DMS114 treated with DMSO at 0.1 percent for 48 hours (cell line): ENCODE measurements at regions not wholly inside any gene's neighbourhood (a gene's known extent, or its start where the extent isn't known, plus 50 kb on each side); places are given as distances from the start of the nearest gene placed in this dataset.

Experiments used
- DNase-seq: peaks from one replicate; lab custom pipeline; 2025; ENCODE audit not compliant: unreplicated experiment; lab: John Stamatoyannopoulos, UW

- DNase-seq: no peak
These were observed 101.8 kb downstream of the CAND1 start for GRCh38 chr12:67370979-67371378.

GRCh38 chr12:67377021-67377420, 107.9 kb downstream of the CAND1 start:
- DNase-seq: no peak

GRCh38 chr12:67377541-67377940, 108.4 kb downstream of the CAND1 start:
- DNase-seq: no peak

GRCh38 chr12:67382241-67382871, 113.2 kb downstream of the CAND1 start:
- no peak for DNase-seq

GRCh38 chr12:67386869-67387565, 117.9 kb downstream of the CAND1 start:
- DNase-seq: no peak

- DNase-seq: no peak
These were observed 119.4 kb downstream of the CAND1 start for GRCh38 chr12:67388331-67389138.

- DNase-seq: no peak
These were observed 121.1 kb downstream of the CAND1 start for GRCh38 chr12:67390273-67390672.

GRCh38 chr12:67391034-67391433, 121.9 kb downstream of the CAND1 start:
- no peak for DNase-seq

GRCh38 chr12:67391656-67392055, 122.5 kb downstream of the CAND1 start:
- DNase-seq: no peak

GRCh38 chr12:67394550-67394949, 125.4 kb downstream of the CAND1 start:
- DNase-seq: no peak

- DNase-seq: no peak
These were observed 131.6 kb downstream of the CAND1 start for GRCh38 chr12:67400742-67401141.

- no peak for DNase-seq
These were observed 141.1 kb downstream of the CAND1 start for GRCh38 chr12:67410246-67410645.

GRCh38 chr12:67410667-67411067, 141.5 kb downstream of the CAND1 start:
- DNase-seq: no peak

GRCh38 chr12:67411562-67411961, 142.4 kb downstream of the CAND1 start:
- DNase-seq: no peak

GRCh38 chr12:67413577-67413976, 144.4 kb downstream of the CAND1 start:
- DNase-seq: no peak

GRCh38 chr12:67414011-67414715, 145.0 kb downstream of the CAND1 start:
- DNase-seq: no peak

GRCh38 chr12:67415473-67415872, 146.3 kb downstream of the CAND1 start:
- DNase-seq: no peak

- no peak for DNase-seq
These were observed 150.7 kb downstream of the CAND1 start for GRCh38 chr12:67419810-67420209.

GRCh38 chr12:67420506-67420905, 151.3 kb downstream of the CAND1 start:
- no peak for DNase-seq

GRCh38 chr12:67422081-67422480, 152.9 kb downstream of the CAND1 start:
- DNase-seq: no peak

- no peak for DNase-seq
These were observed 155.6 kb downstream of the CAND1 start for GRCh38 chr12:67424784-67425183.
